ENCODE measurements at regions not wholly inside any gene's neighbourhood (a gene's known extent, or its start where the extent isn't known, plus 50 kb on each side); places are given as distances from the start of the nearest gene placed in this dataset.

- Mint-ChIP-seq H3K36me3 (ENCODE audit: low read depth) (no peaks in the 10 kb centered on the region), H3K27ac (no peak overlapping the region), H3K9me3 (no peaks in the 10 kb centered on the region), H3K4me3 (no peak overlapping the region), H3K27me3 (peaks cover 31% of the 10 kb centered on the region), H3K4me1 (ENCODE audit: low read depth) (peaks cover 14% of the 10 kb centered on the region)
These were observed 218.3 kb downstream of the ANKRD60 start for GRCh38 chr20:58010186-58010585.

GRCh38 chr20:58008866-58009265, 219.6 kb downstream of the ANKRD60 start:
- Mint-ChIP-seq H3K9me3 (no peaks in the 10 kb centered on the region), H3K4me3 (no peak overlapping the region), H3K36me3 (ENCODE audit: low read depth) (no peaks in the 10 kb centered on the region), H3K27me3 (peaks cover 27% of the 10 kb centered on the region), H3K27ac (no peak overlapping the region), H3K4me1 (ENCODE audit: low read depth) (peaks cover 3% of the 10 kb centered on the region)

- H3K4me3 Mint-ChIP-seq = no peak overlapping the region
- H3K9me3 Mint-ChIP-seq = no peaks in the 10 kb centered on the region
- no peaks in the 10 kb centered on the region for H3K4me1 Mint-ChIP-seq (ENCODE audit: low read depth)
- no peaks in the 10 kb centered on the region for H3K36me3 Mint-ChIP-seq (ENCODE audit: low read depth)
- peaks cover 25% of the 10 kb centered on the region for H3K27me3 Mint-ChIP-seq
- no peak overlapping the region for H3K27ac Mint-ChIP-seq
These were observed 220.0 kb downstream of the ANKRD60 start for GRCh38 chr20:58008413-58008812.

- Mint-ChIP-seq H3K27me3 (peaks cover 20% of the 10 kb centered on the region), H3K36me3 (ENCODE audit: low read depth) (no peaks in the 10 kb centered on the region), H3K27ac (no peak overlapping the region), H3K9me3 (no peaks in the 10 kb centered on the region), H3K4me3 (no peak overlapping the region), H3K4me1 (ENCODE audit: low read depth) (no peaks in the 10 kb centered on the region)
These were observed 220.5 kb downstream of the ANKRD60 start for GRCh38 chr20:58007947-58008346.

- Mint-ChIP-seq H3K9me3 (no peaks in the 10 kb centered on the region), H3K27ac (no peak overlapping the region), H3K36me3 (ENCODE audit: low read depth) (no peaks in the 10 kb centered on the region), H3K4me1 (ENCODE audit: low read depth) (no peaks in the 10 kb centered on the region), H3K4me3 (no peak overlapping the region), H3K27me3 (peaks cover 20% of the 10 kb centered on the region)
These were observed 221.8 kb downstream of the ANKRD60 start for GRCh38 chr20:58006346-58007316.

GRCh38 chr20:58005581-58006345, 222.7 kb downstream of the ANKRD60 start:
- H3K4me1 Mint-ChIP-seq (ENCODE audit: low read depth) = no peaks in the 10 kb centered on the region
- H3K27me3 Mint-ChIP-seq = peaks cover 17% of the 10 kb centered on the region
- H3K36me3 Mint-ChIP-seq (ENCODE audit: low read depth) = no peaks in the 10 kb centered on the region
- H3K4me3 Mint-ChIP-seq = no peak overlapping the region
- H3K27ac Mint-ChIP-seq = no peak overlapping the region
- H3K9me3 Mint-ChIP-seq = no peaks in the 10 kb centered on the region

GRCh38 chr20:58004900-58005299, 223.6 kb downstream of the ANKRD60 start:
- Mint-ChIP-seq H3K36me3 (ENCODE audit: low read depth) (no peaks in the 10 kb centered on the region), H3K4me1 (ENCODE audit: low read depth) (peaks cover 2% of the 10 kb centered on the region), H3K27me3 (peaks cover 16% of the 10 kb centered on the region), H3K9me3 (no peaks in the 10 kb centered on the region), H3K4me3 (no peak overlapping the region), H3K27ac (no peak overlapping the region)

- H3K27ac Mint-ChIP-seq = no peak overlapping the region
- H3K4me3 Mint-ChIP-seq = no peak overlapping the region
- no peaks in the 10 kb centered on the region for H3K9me3 Mint-ChIP-seq
- H3K36me3 Mint-ChIP-seq (ENCODE audit: low read depth) = no peaks in the 10 kb centered on the region
- H3K4me1 Mint-ChIP-seq (ENCODE audit: low read depth) = peaks cover 10% of the 10 kb centered on the region
- H3K27me3 Mint-ChIP-seq = peaks cover 8% of the 10 kb centered on the region
These were observed 224.3 kb downstream of the ANKRD60 start for GRCh38 chr20:58004146-58004545.

GRCh38 chr20:58003525-58003924, 224.9 kb downstream of the ANKRD60 start:
- Mint-ChIP-seq H3K9me3 (no peaks in the 10 kb centered on the region), H3K36me3 (ENCODE audit: low read depth) (no peaks in the 10 kb centered on the region), H3K4me3 (no peak overlapping the region), H3K27me3 (peaks cover 12% of the 10 kb centered on the region), H3K4me1 (ENCODE audit: low read depth) (peaks cover 16% of the 10 kb centered on the region), H3K27ac (no peak overlapping the region)

- H3K4me3 Mint-ChIP-seq = no peak overlapping the region
- H3K27me3 Mint-ChIP-seq = peaks cover 12% of the 10 kb centered on the region
- H3K27ac Mint-ChIP-seq = no peak overlapping the region
- H3K36me3 Mint-ChIP-seq (ENCODE audit: low read depth) = no peaks in the 10 kb centered on the region
- peaks cover 18% of the 10 kb centered on the region for H3K4me1 Mint-ChIP-seq (ENCODE audit: low read depth)
- no peaks in the 10 kb centered on the region for H3K9me3 Mint-ChIP-seq
These were observed 225.6 kb downstream of the ANKRD60 start for GRCh38 chr20:58002901-58003300.

- H3K27ac Mint-ChIP-seq = no peak overlapping the region
- H3K27me3 Mint-ChIP-seq = peaks cover 17% of the 10 kb centered on the region
- no peak overlapping the region for H3K4me3 Mint-ChIP-seq
- peaks cover 18% of the 10 kb centered on the region for H3K4me1 Mint-ChIP-seq (ENCODE audit: low read depth)
- no peaks in the 10 kb centered on the region for H3K9me3 Mint-ChIP-seq
- H3K36me3 Mint-ChIP-seq (ENCODE audit: low read depth) = no peaks in the 10 kb centered on the region
These were observed 226.5 kb downstream of the ANKRD60 start for GRCh38 chr20:58001946-58002345.

- Mint-ChIP-seq H3K27me3 (peaks cover 20% of the 10 kb centered on the region), H3K27ac (no peak overlapping the region), H3K4me1 (ENCODE audit: low read depth) (peaks cover 18% of the 10 kb centered on the region), H3K9me3 (no peaks in the 10 kb centered on the region), H3K4me3 (no peak overlapping the region), H3K36me3 (ENCODE audit: low read depth) (no peaks in the 10 kb centered on the region)
These were observed 227.1 kb downstream of the ANKRD60 start for GRCh38 chr20:58001381-58001780.

GRCh38 chr20:58000861-58001260, 227.6 kb downstream of the ANKRD60 start:
- Mint-ChIP-seq H3K9me3 (no peaks in the 10 kb centered on the region), H3K36me3 (ENCODE audit: low read depth) (no peaks in the 10 kb centered on the region), H3K4me1 (ENCODE audit: low read depth) (peaks cover 18% of the 10 kb centered on the region), H3K4me3 (no peak overlapping the region), H3K27me3 (peaks cover 20% of the 10 kb centered on the region), H3K27ac (no peak overlapping the region)

GRCh38 chr20:57999465-58000111, 228.9 kb downstream of the ANKRD60 start:
- Mint-ChIP-seq H3K27me3 (peaks cover 20% of the 10 kb centered on the region), H3K9me3 (no peaks in the 10 kb centered on the region), H3K27ac (no peak overlapping the region), H3K4me3 (no peak overlapping the region), H3K4me1 (ENCODE audit: low read depth) (peaks cover 18% of the 10 kb centered on the region), H3K36me3 (ENCODE audit: low read depth) (no peaks in the 10 kb centered on the region)

- peaks cover 18% of the 10 kb centered on the region for H3K4me1 Mint-ChIP-seq (ENCODE audit: low read depth)
- H3K27ac Mint-ChIP-seq = no peak overlapping the region
- H3K4me3 Mint-ChIP-seq = no peak overlapping the region
- no peaks in the 10 kb centered on the region for H3K36me3 Mint-ChIP-seq (ENCODE audit: low read depth)
- peaks cover 20% of the 10 kb centered on the region for H3K27me3 Mint-ChIP-seq
- H3K9me3 Mint-ChIP-seq = no peaks in the 10 kb centered on the region
These were observed 229.4 kb downstream of the ANKRD60 start for GRCh38 chr20:57998981-57999464.
